ENCODE measurements at regions not wholly inside any gene's neighbourhood (a gene's known extent, or its start where the extent isn't known, plus 50 kb on each side); places are given as distances from the start of the nearest gene placed in this dataset.

DNA sequence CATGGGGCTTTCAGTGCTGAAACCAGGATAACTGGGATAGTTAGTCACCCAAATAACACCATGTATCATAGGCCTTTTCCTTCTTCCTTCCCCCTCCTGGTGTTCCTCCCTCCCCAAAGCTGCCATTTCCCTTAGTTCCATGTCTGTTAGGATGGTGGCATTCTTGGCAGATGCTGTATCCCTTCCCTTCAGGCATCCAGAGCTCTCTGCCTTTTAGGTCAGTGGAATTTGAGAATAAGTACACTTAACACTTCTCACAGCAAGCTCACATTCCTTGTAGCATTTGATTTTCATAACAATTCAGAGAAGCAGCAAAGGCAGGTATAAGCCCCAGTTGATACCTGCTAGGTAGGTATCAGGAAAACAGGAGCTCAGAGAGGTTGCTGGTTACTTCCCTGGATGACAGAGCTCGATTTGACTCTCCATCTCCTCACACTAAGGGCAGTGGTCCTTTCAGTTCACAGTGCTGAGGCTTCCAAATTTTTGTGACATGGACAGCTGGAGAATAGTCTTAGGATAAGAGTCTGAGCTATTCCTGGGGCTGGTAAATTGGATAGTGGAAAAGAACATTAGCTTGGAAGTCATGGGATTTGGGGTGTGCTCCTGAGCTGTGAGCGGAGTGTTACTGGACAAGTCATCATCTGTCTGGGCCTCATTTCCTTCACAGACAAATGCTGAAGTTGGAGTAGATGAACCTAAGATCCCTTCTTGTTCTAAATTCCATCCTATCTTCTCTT is 108.7 kb upstream of the RHOBTB1 start:
- Histone ChIP-seq H3K79me2 (ENCODE audit: insufficient read depth, low read length) (no peaks in the 10 kb centered on the region), H3K9me3 (ENCODE audit: insufficient read depth, low read length) (no peaks in the 10 kb centered on the region), H3K27me3 (ENCODE audit: low read length) (no peaks in the 10 kb centered on the region), H3K9ac (ENCODE audit: low read length) (no peak overlapping the region), H3K4me2 (ENCODE audit: low read depth, low read length, poor library complexity, severe bottlenecking) (no peak overlapping the region), H3K4me3 (ENCODE audit: insufficient read depth, low read length, poor library complexity, severe bottlenecking) (no peak overlapping the region), H3K9me2 (replicated peaks; ENCODE audit: insufficient read depth, low read length) (no peaks in the 10 kb centered on the region), H2AFZ (ENCODE audit: low read depth, low read length, severe bottlenecking) (no peak overlapping the region), H3F3A (ENCODE audit: insufficient read depth) (no peaks in the 10 kb centered on the region), H4K20me1 (ENCODE audit: low read depth, low read length) (no peaks in the 10 kb centered on the region), H3K27ac (ENCODE audit: low read depth, low read length) (no peak overlapping the region), H3K36me3 (ENCODE audit: low read length) (no peaks in the 10 kb centered on the region)
- TF ChIP-seq, protein P1, sequence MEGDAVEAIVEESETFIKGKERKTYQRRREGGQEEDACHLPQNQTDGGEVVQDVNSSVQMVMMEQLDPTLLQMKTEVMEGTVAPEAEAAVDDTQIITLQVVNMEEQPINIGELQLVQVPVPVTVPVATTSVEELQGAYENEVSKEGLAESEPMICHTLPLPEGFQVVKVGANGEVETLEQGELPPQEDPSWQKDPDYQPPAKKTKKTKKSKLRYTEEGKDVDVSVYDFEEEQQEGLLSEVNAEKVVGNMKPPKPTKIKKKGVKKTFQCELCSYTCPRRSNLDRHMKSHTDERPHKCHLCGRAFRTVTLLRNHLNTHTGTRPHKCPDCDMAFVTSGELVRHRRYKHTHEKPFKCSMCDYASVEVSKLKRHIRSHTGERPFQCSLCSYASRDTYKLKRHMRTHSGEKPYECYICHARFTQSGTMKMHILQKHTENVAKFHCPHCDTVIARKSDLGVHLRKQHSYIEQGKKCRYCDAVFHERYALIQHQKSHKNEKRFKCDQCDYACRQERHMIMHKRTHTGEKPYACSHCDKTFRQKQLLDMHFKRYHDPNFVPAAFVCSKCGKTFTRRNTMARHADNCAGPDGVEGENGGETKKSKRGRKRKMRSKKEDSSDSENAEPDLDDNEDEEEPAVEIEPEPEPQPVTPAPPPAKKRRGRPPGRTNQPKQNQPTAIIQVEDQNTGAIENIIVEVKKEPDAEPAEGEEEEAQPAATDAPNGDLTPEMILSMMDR (IDR thresholded peaks at IDR 0.05; ENCODE audit: insufficient read depth, low read length, poor library complexity, severe bottlenecking), result no peak
- no peak for TF ChIP-seq EZH2phosphoT487 (conservative IDR thresholded peaks at IDR 0.05; ENCODE audit: low read length)

DNA sequence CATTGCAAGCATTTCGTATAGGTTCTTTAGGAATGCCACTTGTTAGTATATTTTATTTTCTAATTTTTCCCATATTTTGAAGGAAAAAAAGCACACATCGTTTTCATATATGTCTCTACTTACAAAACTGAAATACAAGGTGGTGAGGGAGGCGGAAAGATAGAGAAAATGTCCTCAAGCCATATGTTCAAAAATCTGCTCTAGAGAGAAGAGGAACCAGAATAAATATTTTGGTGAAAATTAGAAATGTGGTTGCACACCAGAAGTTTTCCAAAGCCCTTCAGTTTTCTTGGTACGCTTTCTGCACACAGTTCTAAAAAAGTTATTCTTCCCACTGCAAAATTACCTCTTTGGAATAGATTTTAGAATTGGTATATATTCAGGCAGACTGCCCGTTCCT is 107.4 kb upstream of the RHOBTB1 start:
- Histone ChIP-seq H2AFZ (ENCODE audit: low read depth, low read length, severe bottlenecking) (no peak overlapping the region), H3K4me3 (ENCODE audit: insufficient read depth, low read length, poor library complexity, severe bottlenecking) (no peak overlapping the region), H3K9me3 (ENCODE audit: insufficient read depth, low read length) (no peaks in the 10 kb centered on the region), H3K27ac (ENCODE audit: low read depth, low read length) (no peak overlapping the region), H4K20me1 (ENCODE audit: low read depth, low read length) (no peaks in the 10 kb centered on the region), H3K36me3 (ENCODE audit: low read length) (no peaks in the 10 kb centered on the region), H3K27me3 (ENCODE audit: low read length) (no peaks in the 10 kb centered on the region), H3K9me2 (replicated peaks; ENCODE audit: insufficient read depth, low read length) (no peaks in the 10 kb centered on the region), H3K4me2 (ENCODE audit: low read depth, low read length, poor library complexity, severe bottlenecking) (no peak overlapping the region), H3F3A (ENCODE audit: insufficient read depth) (no peaks in the 10 kb centered on the region), H3K79me2 (ENCODE audit: insufficient read depth, low read length) (no peaks in the 10 kb centered on the region), H3K9ac (ENCODE audit: low read length) (no peak overlapping the region)
- no peak for TF ChIP-seq EZH2phosphoT487 (conservative IDR thresholded peaks at IDR 0.05; ENCODE audit: low read length)
- TF ChIP-seq, protein P1 (IDR thresholded peaks at IDR 0.05; ENCODE audit: insufficient read depth, low read length, poor library complexity, severe bottlenecking), result no peak

DNA sequence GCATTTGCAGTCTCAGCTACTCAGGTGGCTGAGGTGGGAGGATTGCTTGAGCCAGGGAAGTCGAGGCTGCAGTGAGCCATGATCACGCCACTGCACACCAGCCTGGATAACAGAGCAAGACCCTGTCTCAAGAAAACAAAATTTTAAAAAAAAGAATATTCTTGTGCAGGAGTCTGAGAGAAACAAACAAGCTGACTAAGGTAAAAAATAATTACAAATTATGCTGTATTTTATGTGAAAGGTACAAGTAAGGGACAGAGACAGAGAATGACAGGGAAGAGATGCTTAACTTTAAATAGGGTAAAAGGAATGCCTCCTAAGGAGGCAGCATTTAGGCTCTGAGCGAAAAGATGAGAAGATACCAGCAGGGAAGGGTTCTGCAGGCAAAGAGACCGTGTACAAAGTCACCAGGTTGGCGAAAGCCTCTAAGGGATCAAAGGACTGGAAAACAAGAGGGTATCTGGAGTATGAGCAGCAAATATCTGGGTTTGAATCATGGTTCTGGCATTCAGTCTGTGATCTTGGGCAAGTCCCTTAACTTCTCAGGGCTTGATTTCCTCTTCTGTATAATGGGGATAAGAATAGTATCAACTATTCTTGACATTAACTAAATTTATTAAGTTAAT is 106.2 kb upstream of the RHOBTB1 start:
- Histone ChIP-seq H3K4me2 (ENCODE audit: low read depth, low read length, poor library complexity, severe bottlenecking) (no peak overlapping the region), H3K4me3 (ENCODE audit: insufficient read depth, low read length, poor library complexity, severe bottlenecking) (no peak overlapping the region), H3K9me2 (replicated peaks; ENCODE audit: insufficient read depth, low read length) (no peaks in the 10 kb centered on the region), H3K79me2 (ENCODE audit: insufficient read depth, low read length) (no peaks in the 10 kb centered on the region), H3K36me3 (ENCODE audit: low read length) (no peaks in the 10 kb centered on the region), H3F3A (ENCODE audit: insufficient read depth) (no peaks in the 10 kb centered on the region), H3K27me3 (ENCODE audit: low read length) (no peaks in the 10 kb centered on the region), H3K27ac (ENCODE audit: low read depth, low read length) (no peak overlapping the region), H3K9me3 (ENCODE audit: insufficient read depth, low read length) (no peaks in the 10 kb centered on the region), H4K20me1 (ENCODE audit: low read depth, low read length) (no peaks in the 10 kb centered on the region), H2AFZ (ENCODE audit: low read depth, low read length, severe bottlenecking) (no peak overlapping the region), H3K9ac (ENCODE audit: low read length) (no peak overlapping the region)
- TF ChIP-seq, protein P1 (IDR thresholded peaks at IDR 0.05; ENCODE audit: insufficient read depth, low read length, poor library complexity, severe bottlenecking), result no peak
- no peak for TF ChIP-seq EZH2phosphoT487 (conservative IDR thresholded peaks at IDR 0.05; ENCODE audit: low read length)

Measured in SU-DHL-6 (cell line).